ENCODE measurements at regions not wholly inside any gene's neighbourhood (a gene's known extent, or its start where the extent isn't known, plus 50 kb on each side); places are given as distances from the start of the nearest gene placed in this dataset.

DNA sequence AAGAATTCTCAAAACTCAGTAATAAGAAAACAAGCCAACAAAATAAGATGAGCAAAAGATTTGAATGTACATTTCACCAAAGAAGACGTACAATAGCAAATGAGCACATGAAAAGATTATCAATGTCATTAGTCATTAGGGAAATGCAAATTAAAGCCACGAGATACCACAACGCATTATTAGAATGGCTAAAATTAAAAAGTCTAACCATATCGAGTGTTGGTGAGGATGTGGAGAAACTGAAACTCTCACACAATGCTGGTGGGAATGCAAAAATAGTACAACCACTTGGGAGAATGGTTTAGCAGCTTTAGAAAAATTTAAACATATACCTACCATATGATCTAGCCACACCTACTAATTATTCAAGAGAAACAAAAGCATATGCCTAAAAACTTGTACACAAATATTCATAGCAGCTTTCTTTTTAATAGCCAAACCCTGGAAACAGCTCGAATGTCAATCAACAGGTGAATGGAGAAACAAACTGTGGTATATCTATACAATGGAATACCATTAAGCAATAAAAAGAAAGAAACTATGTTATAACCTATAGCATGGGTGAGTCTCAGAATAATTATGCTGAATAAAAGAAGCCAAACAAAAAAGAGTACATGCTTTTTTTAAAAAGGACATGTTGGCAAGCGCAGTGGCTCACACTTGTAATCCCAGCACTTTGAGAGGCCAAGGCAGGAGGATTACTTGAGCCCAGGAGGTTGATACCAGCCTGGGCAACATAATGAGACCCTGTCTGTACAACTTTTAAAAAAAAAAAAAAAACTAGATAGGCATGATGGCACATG is 103.6 kb downstream of the LITAF start:
- no peak overlapping the region for H3K9ac ChIP-seq (ENCODE audit: low read length)
- H3K27me3 ChIP-seq (ENCODE audit: low read depth, low read length): no peaks in the 10 kb centered on the region
- TF ChIP-seq CTCF (IDR thresholded peaks at IDR 0.05; ENCODE audit: low read depth, low read length) (no peak), EZH2phosphoT487 (IDR thresholded peaks at IDR 0.05; ENCODE audit: low read depth) (no peak)
- H2AFZ ChIP-seq (ENCODE audit: low read depth, low read length): no peak overlapping the region
- no peaks in the 10 kb centered on the region for H3K4me1 ChIP-seq (ENCODE audit: low read length)
- H3K79me2 ChIP-seq (ENCODE audit: low read length): no peaks in the 10 kb centered on the region
- H3K4me3 ChIP-seq (ENCODE audit: low read length): no peak overlapping the region
- no peak overlapping the region for H3K27ac ChIP-seq (ENCODE audit: low read length)
- 0 out of 2 replicates have a peak, but pooled peaks cover 8% of the 10 kb centered on the region for H3K9me3 ChIP-seq (ENCODE audit: insufficient read depth, low read length)
- H4K20me1 ChIP-seq (ENCODE audit: insufficient read depth, low read length): no peaks in the 10 kb centered on the region
- H3K4me2 ChIP-seq (ENCODE audit: low read length): no peak overlapping the region
- no peaks in the 10 kb centered on the region for H3K36me3 ChIP-seq (replicated peaks; ENCODE audit: low read depth, low read length)

DNA sequence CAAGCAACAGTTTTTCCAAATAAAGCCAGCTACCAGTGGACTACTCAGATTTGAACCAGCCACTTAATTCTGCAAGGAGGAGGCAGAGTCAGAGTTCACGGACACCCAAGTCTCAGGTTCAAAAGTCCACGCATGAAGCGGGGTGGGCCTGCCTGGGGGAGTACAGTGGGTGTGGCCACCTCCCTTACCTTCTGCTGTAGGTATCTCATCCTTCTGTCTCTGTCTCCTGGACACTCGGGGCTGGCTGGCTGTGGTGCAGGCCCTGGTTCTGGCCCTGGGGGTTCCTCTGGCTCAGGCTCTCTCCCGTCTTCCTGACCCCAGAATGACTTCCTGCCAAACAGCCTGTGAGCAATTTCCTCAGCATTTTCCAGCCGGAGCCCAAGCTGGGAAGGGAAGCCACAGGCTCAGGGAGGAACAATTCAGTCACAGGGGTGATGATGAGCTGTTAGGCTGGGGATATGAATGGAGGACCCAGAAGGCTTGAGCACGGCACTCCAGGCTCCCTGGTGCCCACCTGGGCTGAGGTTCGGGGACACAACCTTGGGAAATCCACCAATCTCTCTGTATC is 101.9 kb downstream of the LITAF start:
- no peaks in the 10 kb centered on the region for H4K20me1 ChIP-seq (ENCODE audit: insufficient read depth, low read length)
- H3K4me3 ChIP-seq (ENCODE audit: low read length): no peak overlapping the region
- H3K4me1 ChIP-seq (ENCODE audit: low read length): no peaks in the 10 kb centered on the region
- H3K36me3 ChIP-seq (replicated peaks; ENCODE audit: low read depth, low read length): no peaks in the 10 kb centered on the region
- no peaks in the 10 kb centered on the region for H3K27me3 ChIP-seq (ENCODE audit: low read depth, low read length)
- no peaks in the 10 kb centered on the region for H3K79me2 ChIP-seq (ENCODE audit: low read length)
- H3K9ac ChIP-seq (ENCODE audit: low read length): no peak overlapping the region
- 0 out of 2 replicates have a peak, but pooled peaks cover 8% of the 10 kb centered on the region for H3K9me3 ChIP-seq (ENCODE audit: insufficient read depth, low read length)
- no peak overlapping the region for H3K27ac ChIP-seq (ENCODE audit: low read length)
- H3K4me2 ChIP-seq (ENCODE audit: low read length): no peak overlapping the region
- TF ChIP-seq CTCF (IDR thresholded peaks at IDR 0.05; ENCODE audit: low read depth, low read length) (no peak), EZH2phosphoT487 (IDR thresholded peaks at IDR 0.05; ENCODE audit: low read depth) (no peak)
- no peak overlapping the region for H2AFZ ChIP-seq (ENCODE audit: low read depth, low read length)

- no peak overlapping the region for H3K27ac ChIP-seq (ENCODE audit: low read length)
- H3K9ac ChIP-seq (ENCODE audit: low read length): no peak overlapping the region
- H3K79me2 ChIP-seq (ENCODE audit: low read length): no peaks in the 10 kb centered on the region
These were observed 101.0 kb downstream of the LITAF start for GRCh38 chr16:11485676-11486075.

More at GRCh38 chr16:11485676-11486075, 101.0 kb downstream of the LITAF start:
- H3K4me2 ChIP-seq (ENCODE audit: low read length): no peak overlapping the region
- no peak overlapping the region for H2AFZ ChIP-seq (ENCODE audit: low read depth, low read length)
- H3K4me3 ChIP-seq (ENCODE audit: low read length): no peak overlapping the region
- H3K4me1 ChIP-seq (ENCODE audit: low read length): no peaks in the 10 kb centered on the region
- H3K36me3 ChIP-seq (replicated peaks; ENCODE audit: low read depth, low read length): no peaks in the 10 kb centered on the region
- H4K20me1 ChIP-seq (ENCODE audit: insufficient read depth, low read length): no peaks in the 10 kb centered on the region
- no peaks in the 10 kb centered on the region for H3K27me3 ChIP-seq (ENCODE audit: low read depth, low read length)
- H3K9me3 ChIP-seq (ENCODE audit: insufficient read depth, low read length): 0 out of 2 replicates have a peak, but pooled peaks cover 3% of the 10 kb centered on the region
- TF ChIP-seq CTCF (IDR thresholded peaks at IDR 0.05; ENCODE audit: low read depth, low read length): no peak
- TF ChIP-seq EZH2phosphoT487 (IDR thresholded peaks at IDR 0.05; ENCODE audit: low read depth): no peak
